ENCODE measurements at regions not wholly inside any gene's neighbourhood (a gene's known extent, or its start where the extent isn't known, plus 50 kb on each side); places are given as distances from the start of the nearest gene placed in this dataset.

- TF ChIP-seq CTCF (IDR thresholded peaks at IDR 0.05) (no peak), POLR2A (IDR thresholded peaks at IDR 0.05) (no peak)
Measured at GRCh38 chr22:49147171-49147570, 680.5 kb downstream of the BRD1 start.

All from heart left ventricle (tissue), 13 donors.